NCI-H1694 treated with DMSO at 0.1 percent for 48 hours (cell line): ENCODE measurements at regions not wholly inside any gene's neighbourhood (a gene's known extent, or its start where the extent isn't known, plus 50 kb on each side); places are given as distances from the start of the nearest gene placed in this dataset.
"Not testable (repeated sequence)": the region's sequence is repeated elsewhere in the genome, so short reads cannot be mapped to it uniquely, and the experiment has no call there.

Experiments
- DNase-seq: peaks from one replicate; lab custom pipeline; 2025; lab: John Stamatoyannopoulos, UW

DNA sequence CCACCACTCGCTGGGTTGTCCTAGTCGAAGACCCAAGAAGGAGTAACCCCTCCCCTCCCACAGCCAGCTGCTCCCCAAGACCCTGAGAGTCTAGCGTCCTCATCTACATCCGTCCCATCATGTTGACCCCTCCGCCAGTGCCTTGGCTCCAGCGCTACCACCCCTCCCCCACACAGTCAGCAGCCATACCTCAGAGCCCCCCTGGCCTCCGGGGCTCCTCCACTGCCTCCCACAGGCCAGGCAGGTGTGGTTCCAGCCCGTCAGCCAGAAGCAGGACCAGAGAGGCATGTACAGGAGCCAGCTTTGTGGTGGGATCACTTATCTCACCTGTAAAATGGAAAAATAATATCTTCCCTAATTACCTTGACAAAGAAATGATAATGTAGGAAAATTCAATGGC is 51.5 kb upstream of the PHF21B start:
- DNase-seq, result no peak

DNA sequence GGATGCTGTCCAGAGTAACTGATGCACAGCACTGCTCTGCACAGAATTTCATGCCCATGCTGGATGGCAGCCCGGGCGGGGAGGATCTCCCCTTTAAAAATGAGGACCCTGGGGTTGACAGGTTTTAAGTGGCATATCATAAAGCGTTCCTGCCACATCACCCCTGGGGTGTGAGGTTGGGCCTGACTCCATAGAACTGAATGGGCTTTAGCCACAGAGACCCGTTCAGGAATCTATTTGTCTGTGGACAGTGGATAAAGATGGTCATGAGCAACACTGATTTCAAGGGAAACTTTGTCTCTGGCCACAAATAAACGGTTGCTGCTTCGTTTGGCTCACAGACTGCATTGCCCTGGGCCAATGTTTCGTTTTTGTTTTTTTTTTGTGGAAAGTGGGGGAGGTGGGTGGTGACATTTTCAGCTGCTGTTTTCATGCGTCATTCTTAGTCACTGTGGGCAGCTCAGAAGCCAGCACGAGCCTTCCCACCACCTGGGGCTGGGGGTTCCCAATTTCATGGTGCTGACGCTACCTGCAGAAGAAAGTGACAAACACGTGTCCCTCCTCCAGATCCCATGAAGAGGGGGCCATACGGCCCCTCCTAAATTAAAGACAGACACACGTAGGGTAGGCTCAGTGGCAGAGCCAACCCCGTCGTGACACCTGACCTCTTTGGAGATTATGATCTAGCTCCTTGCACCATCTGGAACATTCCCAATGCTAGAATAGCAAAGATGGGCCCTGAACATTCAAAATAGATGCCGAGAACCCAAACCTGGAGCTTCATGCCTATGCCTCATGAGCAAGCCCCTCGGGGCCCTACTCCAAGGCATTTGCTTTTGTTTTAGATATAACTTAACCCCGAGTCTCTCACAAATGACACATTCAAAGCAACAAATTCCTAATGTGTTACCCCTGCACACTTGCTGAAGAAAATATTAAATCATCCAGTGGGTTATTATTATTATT is 54.8 kb upstream of the PHF21B start:
- DNase-seq, result no peak

DNA sequence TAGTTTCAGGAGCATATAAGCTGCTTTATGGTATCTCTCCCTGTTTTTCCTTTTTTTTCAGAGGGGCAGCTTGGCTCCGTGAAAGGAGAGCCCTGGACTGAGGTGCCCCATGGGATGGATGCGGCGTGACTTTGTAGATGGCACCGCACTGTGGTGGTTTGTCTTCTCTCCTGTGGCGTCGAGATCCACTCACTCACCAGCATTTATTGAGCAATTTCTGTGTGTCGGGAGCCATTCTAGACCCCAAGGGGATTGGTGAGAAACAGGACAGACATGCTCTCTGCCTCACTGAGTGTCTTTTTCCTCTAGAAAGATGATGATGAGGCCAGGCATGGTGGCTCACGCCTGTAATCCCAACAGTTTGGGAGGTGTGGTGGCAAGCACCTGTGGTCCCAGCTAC is 55.9 kb upstream of the PHF21B start:
- DNase-seq, result no peak

DNA sequence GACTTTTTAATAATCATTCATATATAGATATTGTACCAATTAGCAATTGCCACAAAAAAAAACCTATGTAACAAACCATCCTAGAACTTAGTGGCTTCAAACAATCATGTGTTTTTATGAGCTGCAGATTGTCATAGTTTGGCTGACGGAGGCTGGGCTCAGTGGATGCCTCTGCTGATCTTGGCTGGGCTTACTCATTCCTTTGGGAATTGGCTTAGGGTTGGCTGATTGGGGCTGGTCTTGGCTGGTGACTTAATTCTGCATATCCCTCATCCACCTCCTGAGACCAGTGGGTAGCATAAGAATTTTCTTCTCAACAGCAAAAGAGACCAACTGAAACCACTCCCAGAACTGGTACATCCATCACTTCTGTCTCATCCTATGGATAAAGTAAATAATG is 57.9 kb upstream of the PHF21B start:
- DNase-seq, result no peak

DNA sequence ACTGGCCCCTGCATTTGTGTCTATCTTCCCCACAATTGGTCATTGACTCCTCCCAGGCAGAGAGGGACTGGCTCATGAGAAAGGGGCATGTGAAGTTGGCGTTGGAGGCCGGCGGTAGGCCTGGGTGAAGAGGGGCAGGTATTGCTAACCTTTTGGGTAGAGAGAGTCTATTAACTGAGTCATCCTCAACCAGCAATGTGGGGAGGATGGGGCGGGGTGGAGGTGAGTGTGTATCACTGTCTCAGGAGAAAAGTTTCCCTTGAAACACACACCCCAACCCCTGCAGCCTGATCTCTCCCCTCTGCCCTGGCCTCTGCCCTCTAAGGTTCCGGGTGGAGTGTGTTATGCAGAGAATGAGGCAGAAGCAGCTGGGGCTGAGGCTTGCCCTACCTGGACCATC is 60.1 kb upstream of the PHF21B start:
- DNase-seq, result no peak

DNA sequence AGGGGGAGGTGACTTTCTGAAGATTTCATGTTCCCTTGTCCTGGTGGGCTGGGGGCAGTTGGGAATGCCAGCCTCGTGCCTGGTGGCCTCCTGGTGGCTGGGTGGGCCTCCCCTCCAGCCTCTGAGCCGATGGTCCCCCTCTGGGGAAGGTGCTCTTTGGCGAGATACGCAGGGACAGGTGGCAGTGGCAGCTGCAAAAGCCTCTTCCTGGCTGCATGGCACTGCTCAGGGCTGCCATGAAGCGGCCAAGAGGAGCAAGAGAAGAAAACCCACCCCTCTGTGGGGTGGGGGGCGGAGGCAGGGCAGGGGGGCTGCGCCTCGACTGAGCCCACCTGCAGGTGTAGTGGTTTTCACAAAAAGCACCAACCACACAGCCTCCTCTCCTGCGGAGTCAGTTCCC is 61.8 kb upstream of the PHF21B start:
- no peak for DNase-seq

DNA sequence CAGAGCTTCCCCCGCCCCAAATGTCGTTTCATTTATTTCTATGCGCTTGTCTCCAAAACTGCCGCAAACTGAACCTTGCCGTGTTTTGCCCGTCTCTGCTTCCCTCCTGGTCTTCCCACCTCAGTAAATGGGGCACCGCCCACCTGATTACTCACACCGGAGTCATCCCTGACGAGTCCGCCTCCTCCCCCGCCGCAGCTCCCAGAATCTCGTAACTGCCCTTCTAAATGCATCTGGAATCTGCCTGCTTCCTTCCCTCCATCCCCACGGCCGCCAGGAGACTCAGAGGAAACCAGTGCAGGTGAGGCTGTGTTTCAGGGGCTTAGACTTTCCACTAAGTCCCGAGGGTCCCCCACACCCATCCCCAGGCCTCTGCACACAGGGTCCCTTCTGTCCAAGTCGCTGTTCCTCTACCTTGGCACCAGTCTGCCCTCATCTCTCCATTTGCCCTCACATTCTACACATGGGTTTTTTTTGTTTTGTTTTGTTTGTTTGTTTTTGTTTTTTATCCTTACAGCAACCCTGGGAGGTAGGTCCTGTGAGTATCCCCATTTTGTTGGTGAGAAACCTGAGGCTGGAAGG is 62.6 kb upstream of the PHF21B start:
- no peak for DNase-seq

DNA sequence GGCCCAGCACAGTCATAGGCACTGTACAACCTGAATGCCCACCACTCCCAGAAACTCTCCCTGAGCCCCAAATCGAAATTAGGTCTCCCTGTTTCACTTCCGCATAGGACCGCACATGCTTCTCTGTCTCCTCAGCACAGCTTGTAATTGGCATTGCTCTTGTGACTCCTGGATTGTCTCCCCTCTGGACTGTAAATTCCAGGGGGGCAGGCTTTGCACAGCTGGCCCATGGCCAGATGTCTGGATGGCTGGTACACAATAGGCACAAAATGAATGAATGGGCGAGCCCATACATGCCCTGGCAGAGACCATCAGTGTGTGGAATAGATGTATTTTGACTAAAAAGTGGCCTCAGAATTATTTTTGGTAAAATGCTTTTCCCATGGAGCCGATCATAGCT is 63.3 kb upstream of the PHF21B start:
- peak; percentile 33 for DNase-seq

DNA sequence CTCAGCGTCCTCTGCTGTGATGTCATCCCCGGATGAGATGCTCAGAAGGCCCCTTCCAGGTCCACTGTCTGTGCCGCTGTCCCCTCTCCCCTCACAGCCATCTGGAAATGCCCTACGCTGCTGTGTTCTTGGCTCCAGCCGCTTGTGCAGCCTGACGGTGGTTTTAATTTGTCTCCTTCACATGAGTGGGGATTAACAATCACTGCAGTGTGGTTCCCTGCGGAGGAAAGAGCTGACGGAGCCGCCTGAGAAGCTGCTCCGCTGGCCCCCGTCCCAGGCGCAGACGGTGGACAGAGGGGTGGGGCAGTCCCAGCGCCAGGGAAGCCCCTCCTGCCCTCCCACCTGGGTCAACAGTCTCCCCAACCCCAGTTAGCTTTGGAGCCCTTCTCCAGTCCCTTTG is 67.5 kb upstream of the PHF21B start:
- peak; percentile 35 for DNase-seq

DNA sequence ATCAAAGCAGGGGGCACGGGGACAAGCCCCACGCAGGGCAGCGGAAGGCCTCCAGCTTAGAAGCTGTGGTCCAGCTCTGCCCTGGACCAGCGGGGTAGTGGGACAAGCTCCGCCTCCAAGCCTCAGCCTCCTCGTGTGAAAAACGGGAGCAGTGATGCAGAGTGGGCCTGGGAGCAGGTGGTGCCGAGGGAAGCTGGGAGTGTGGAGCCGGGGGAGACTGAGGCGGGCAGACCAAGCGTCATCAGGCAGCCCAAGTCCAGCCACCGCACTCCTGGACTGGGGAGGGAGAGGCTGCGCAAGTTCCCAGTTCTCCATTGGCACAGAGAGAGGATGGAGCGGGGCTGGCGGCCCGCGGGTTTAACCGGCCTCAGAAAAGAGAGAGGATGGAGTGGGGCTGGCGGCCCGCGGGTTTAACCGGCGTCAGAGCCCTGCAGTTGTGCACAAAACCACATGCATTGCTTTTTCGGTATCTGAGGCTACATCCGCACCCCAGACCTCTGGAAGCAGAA is 68.1 kb upstream of the PHF21B start:
- DNase-seq, result no peak

DNA sequence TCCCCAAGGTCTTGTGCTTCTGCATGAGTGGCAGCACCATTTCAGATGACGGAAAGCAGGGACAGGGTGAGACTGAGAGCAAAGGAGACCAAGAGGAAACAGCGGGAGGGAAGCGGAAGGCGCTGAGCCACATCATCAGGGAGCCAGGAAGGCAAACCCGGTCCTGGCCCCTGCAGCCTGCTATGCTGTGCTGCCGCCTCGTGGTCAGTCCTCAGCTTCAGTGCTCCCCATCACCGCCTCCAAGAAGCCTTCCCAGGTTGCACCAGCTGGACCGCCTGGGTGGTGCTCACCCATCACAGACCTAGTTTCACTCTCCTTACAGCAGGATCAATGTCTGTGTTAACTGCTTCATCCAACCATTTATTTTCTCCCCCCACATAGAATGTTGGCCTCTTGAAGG is 73.0 kb upstream of the PHF21B start:
- DNase-seq, result no peak

DNA sequence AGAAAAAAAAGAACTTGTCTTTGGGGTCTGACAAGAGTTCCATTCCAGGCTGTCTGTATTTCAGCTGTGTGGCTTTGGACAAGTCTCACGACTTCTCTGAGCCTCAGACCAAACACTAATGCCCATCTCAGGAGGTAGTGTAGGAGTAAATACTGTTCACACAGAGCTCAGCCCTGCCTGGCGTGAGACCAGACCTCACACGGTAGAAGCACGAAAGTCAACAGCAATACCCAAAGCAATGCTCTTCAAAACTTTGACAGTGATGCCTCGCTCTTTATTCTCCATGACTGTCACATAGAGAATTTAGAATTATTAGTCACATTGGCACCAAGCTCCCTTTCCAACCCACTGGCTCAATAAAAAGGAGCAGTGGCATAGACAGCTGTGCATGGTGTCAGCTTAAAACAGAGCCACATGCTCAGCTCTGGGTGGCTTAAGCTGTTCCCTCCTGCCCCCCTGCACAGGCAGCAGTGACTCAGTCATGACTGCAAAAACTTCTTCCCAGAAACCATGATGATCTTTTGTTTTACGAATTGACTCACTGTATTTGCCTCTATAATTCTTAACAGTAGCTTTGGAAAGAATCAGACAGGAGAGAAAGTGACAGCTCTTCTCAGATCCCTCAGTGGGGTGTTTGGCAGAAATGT is 74.0 kb upstream of the PHF21B start:
- peak; percentile 78 for DNase-seq

DNA sequence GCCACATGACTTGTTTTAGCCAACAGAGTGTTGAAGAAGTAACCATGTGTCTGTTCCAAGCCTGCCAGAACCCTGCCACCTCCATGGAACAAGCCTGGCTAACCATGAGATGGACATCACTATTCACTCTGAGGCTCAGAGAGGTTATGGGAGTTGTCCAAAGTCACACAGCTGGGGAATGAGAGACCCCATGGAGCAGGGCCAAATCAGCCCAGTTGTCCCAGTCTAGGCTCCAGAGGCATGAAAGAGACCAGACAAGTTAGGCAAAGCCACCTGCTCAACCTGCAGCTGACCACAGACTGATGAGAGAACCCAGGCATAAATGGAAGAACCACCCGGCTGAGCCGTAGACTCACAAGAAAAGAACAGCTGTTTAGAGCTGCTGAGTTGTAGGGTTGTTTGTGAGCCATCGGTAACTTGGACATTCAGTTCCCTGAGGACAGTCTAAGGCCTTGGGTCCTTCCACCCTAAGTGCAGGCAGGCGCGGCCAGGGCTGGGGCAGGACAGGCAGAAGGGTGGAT is 74.7 kb upstream of the PHF21B start:
- DNase-seq, result no peak

DNA sequence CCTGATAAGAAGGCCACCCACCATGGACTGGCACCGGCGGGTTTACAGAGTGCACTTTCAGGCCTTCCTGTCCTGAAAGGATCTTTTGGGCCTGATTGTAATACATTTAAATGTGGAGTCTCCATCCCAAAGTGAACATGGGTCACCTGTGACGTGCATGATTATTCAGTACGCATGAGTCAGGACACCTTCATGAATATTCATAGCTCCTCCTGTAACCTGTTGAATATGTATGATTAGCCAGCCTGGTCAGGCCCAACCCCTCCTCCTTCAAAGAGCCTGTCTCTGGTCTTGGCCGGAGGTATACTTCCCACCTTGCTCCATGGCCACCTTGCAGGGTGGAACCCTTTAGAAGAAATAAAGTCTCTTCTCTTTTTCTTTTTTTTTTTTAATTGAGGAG is 75.9 kb upstream of the NUP50 start:
- no peak for DNase-seq

DNA sequence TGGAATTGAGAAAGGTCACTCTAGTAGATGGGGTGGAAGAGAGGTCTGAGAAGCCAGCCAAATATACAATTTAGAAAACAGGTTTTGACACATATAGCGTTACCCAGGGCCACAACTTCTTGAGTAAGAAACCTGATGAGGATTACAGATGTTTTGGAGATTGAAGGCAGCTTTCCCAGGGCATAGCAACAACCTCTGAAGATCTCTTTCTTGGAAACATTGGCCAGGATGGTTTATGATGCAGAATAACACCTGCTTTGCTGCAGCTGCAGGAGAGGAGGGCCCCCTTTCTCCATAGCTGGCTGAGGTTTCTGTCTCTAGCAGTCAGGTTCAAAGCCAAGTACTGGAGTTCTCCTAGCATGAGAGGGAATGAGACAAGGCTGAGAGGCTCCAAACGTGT is 75.1 kb upstream of the NUP50 start:
- no peak for DNase-seq

DNA sequence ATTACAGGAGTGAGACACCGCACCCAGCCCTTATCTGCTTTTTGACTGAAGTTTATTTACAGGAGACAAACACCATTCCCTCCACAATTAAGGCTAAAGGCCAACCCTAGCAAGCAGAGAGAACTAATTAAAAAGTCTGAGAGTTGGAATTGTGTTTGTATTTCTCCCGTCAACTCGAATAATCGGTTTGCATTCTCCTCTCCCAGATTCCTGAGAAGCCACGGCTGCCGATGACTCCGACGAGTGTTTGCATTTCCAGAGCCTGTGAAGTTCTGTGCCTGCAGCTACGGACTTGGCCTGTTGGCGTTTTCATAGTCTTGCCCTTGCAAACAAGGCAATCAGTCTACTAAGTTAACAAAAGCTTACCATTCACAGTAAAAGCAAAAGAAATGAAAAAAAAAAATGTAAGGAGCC is 73.2 kb upstream of the NUP50 start:
- DNase-seq, result no peak

DNA sequence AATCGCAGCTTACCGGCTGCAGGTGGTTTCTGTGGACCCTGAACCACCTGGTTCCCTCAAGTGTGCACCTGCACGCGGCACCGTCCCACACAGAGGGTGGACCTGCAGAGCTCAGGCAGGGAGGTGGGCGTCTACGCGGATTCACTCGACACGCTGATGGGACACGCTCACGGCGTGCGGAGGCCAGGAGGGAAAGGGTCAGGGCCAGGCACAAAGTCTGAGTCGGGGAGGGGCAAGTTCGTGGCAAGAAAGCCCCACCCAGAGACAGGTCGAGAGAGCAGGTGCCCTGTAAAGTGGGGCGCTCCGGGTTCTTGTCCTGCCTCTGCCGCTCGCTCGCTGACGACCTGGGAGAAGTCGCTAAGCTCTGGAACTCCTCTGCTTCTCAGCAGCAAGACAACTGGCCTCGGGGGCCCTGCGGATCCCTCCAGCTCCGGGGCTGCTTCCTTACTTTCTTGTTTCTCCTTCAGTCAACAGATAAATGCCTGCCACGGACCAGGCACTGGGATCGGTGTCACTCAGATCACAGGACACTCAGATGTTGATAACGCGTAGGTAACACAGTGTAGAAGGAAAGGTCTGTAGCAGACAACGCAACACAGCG is 72.4 kb upstream of the NUP50 start:
- no peak for DNase-seq

DNA sequence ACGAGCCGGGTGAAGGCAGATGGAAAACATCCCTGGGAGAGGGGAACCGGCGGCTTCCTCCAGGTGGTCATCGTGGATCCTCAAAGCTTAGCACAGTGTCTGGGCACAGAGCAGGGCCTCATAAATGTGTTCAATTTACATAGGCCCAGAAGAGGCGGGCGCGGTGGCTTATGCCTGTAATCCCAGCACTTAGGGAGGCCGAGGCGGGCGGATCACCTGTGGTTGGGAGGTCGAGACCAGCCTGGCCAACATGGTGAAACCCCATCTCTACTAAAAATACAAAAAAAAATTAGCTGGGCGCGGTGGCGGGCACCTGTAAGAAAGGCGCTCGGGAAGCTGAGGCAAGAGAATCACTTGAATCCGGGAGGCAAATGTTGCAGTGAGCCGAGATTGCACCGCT is 71.8 kb upstream of the NUP50 start:
- DNase-seq, result not testable (repeated sequence)

DNA sequence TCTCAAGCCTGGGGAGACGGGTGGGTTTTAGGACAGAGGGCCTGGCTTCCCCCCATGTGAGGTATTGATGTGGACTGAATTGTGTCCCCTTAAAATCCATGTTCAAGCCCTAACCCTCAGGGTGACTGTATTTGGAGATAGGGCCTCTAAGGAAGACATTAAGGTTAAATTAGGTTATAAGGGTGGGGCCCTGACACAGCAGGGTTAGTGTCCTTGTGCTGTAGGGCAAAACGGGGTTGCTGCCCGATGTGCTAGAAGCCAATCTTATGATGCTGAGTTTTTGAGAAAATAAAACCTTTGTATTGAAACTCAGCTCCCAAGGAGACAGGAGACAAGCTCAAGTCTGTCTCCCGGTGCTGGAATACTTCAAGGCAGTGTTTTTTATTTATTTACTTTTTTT is 71.1 kb upstream of the NUP50 start:
- no peak for DNase-seq

DNA sequence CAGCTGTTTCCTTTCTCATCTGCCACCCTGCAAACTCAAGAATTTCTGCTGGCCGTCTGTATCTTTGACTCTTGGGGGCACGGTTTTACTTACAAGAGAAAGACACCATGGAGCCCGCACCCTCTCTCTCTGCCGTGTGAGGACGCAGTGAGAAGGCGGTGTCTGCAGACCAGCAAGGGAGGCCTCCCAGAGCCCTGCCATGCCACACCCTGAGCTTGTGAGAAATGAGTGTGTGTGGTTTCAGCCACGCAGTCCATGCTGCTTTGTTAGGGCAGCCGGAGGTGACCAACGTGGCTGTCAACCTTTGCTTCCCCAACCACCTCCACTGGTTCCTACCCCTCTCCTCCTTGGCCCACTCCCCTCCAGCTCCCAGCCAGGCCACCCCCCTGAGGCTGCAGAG is 70.1 kb upstream of the NUP50 start:
- no peak for DNase-seq

DNA sequence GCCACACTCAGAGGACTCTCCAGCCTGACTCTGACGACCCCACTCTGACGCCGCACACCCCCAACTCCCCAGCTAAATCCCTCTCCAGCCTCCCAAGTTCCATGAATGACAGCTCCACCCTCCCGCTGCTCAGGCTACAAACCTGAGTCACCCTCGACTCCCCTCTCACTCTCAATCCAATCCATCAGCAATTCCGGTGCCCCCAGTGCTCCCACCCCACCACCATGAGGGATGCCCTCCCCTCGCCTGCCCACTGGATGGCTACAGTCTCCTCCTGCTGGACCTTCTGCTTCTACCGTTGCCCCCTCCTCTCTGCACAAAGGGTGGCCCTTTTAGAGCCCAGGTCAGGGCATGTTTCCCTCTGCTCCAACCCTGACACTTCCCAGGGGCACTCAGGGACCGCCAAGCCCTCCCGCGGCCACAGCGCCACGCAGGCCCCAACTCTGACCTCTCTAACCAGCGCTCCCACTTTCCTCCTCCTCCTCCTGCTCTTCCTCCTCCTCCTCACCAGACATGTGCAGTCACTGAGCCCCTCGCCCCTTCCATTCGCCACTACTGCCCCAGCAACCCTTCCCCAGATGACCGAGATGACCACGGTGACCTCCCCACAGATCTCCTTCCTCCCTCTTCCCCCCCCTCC is 69.5 kb upstream of the NUP50 start:
- DNase-seq, result no peak

DNA sequence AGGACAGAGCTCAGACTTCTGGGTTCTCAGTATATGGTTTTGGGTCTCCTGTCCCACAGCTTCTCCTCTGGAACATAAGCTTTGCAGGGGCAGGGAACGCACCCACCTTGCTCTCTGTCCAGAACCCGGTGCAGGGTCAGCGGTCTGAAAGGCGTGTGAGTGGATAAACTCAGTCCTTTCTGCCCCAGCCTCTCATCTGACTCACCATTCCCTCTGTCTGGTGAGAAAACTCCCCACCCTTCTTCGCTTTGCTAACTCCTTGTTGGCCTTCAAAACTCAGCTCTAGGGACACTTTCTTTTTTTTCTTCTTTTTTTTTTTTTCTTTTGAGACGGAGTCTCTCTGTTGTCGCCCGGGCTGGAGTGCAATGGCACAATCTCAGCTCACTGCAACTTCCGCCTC is 68.9 kb upstream of the NUP50 start:
- DNase-seq, result no peak
